Neutrophil (primary cell): ENCODE measurements at regions not wholly inside any gene's neighbourhood (a gene's known extent, or its start where the extent isn't known, plus 50 kb on each side); places are given as distances from the start of the nearest gene placed in this dataset.

Experiments
- H3K27ac ChIP-seq: fragments of 200-600 bp; sonication (generic); 2 replicates; pipeline ENCODE4 v1.5.1; 2016; ENCODE audit warnings: mild to moderate bottlenecking, moderate library complexity
- H3K27me3 ChIP-seq: fragments of 200-600 bp; sonication (generic); 2 replicates; pipeline ENCODE4 v1.6.0; 2016; ENCODE audit warnings: mild to moderate bottlenecking
- H3K36me3 ChIP-seq: fragments of 200-600 bp; sonication (generic); 2 replicates; pipeline ENCODE4 v1.5.1; 2017
- H3K4me1 ChIP-seq, 2 experiments: fragments of 200-600 bp in 1 of 2; sonication (generic) in 1 of 2; 1 replicate in 1 of 2; 2 replicates in 1 of 2; pipeline versions ENCODE4 v1.5.1 to v1.6.1; 2013 to 2016; ENCODE audit warnings: low read depth in 1 of 2, low read length in 1 of 2, mild to moderate bottlenecking in 1 of 2, moderate library complexity in 1 of 2; ENCODE audit not compliant: control insufficient read depth in 1 of 2, insufficient read depth in 1 of 2
- H3K4me3 ChIP-seq, 2 experiments: fragments of 200-600 bp in 1 of 2; sonication (generic) in 1 of 2; 1 replicate in 1 of 2; 2 replicates in 1 of 2; pipeline ENCODE4 v1.5.1; 2013 to 2016; ENCODE audit warnings: low read depth in 1 of 2, low read length in 1 of 2, mild to moderate bottlenecking in 1 of 2, moderate library complexity in 1 of 2
- H3K9me3 ChIP-seq: fragments of 200-600 bp; sonication (generic); 2 replicates; pipeline ENCODE4 v1.5.1; 2016
- CTCF ChIP-seq: fragments of 200-600 bp; sonication (generic); IDR thresholded peaks from 2 replicates; pipeline ENCODE4 v1.5.1; 2016; ENCODE audit warnings: antibody characterized with exemption

GRCh38 chr5:17069995-17070511, 134.0 kb upstream of the MYO10 start:
- H3K4me1 ChIP-seq: no peaks in the 10 kb centered on the region
- H3K27me3 ChIP-seq: no peaks in the 10 kb centered on the region
- no peaks in the 10 kb centered on the region for H3K36me3 ChIP-seq
- H3K27ac ChIP-seq: no peak overlapping the region
- no peaks in the 10 kb centered on the region for H3K9me3 ChIP-seq
- no peak for TF ChIP-seq CTCF
- no peak overlapping the region for H3K4me3 ChIP-seq

GRCh38 chr5:17070647-17071046, 134.6 kb upstream of the MYO10 start:
- Histone ChIP-seq H3K9me3 (no peaks in the 10 kb centered on the region), H3K4me1 (no peaks in the 10 kb centered on the region), H3K4me3 (no peak overlapping the region), H3K27me3 (no peaks in the 10 kb centered on the region), H3K36me3 (no peaks in the 10 kb centered on the region), H3K27ac (no peak overlapping the region)
- TF ChIP-seq CTCF: no peak

DNA sequence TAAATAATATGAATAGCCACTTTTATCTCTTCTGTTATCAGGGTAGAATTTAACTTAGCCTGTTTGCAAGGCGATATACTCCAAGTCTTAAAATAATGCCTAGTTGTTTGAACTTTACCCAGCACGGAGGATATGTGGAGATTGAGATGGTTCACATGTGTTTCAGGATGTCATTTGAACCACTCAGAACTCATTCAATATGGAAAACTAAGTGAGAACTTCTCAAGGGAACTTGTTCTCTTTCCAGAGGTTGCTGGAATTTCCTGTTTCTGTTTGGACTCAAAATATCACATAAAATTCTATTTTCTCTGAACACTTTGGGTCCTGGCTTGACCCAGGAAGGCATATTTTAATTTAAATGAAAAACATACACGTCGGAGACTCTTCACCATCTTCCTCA, 139.1 kb upstream of the MYO10 start:
- TF ChIP-seq CTCF: no peak
- H3K4me3 ChIP-seq: no peak overlapping the region
- H3K27me3 ChIP-seq: peaks cover 11% of the 10 kb centered on the region
- H3K27ac ChIP-seq: no peak overlapping the region
- no peaks in the 10 kb centered on the region for H3K9me3 ChIP-seq
- H3K36me3 ChIP-seq: no peaks in the 10 kb centered on the region
- no peaks in the 10 kb centered on the region for H3K4me1 ChIP-seq

DNA sequence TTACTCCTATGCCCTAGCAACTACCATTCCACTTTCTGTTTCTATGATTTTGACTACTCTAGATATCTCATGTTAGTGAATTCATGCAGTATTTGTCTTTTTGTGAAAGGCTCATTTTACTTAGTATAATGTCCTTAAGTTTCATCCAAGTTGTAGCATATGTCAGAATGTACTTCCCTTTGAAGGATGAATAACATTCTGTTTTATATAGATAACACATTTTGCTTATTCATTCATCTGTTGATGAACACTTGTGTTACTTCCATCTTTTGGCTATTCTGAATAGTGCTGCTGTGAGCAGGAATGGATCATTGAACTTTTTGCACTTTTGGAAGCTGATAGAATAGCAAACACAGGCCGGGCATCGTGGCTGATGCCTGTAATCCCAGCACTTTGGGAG, 140.2 kb upstream of the MYO10 start:
- TF ChIP-seq CTCF: no peak
- Histone ChIP-seq H3K9me3 (no peaks in the 10 kb centered on the region), H3K4me1 (no peaks in the 10 kb centered on the region), H3K36me3 (no peaks in the 10 kb centered on the region), H3K27ac (no peak overlapping the region), H3K4me3 (no peak overlapping the region), H3K27me3 (peaks cover 11% of the 10 kb centered on the region)

DNA sequence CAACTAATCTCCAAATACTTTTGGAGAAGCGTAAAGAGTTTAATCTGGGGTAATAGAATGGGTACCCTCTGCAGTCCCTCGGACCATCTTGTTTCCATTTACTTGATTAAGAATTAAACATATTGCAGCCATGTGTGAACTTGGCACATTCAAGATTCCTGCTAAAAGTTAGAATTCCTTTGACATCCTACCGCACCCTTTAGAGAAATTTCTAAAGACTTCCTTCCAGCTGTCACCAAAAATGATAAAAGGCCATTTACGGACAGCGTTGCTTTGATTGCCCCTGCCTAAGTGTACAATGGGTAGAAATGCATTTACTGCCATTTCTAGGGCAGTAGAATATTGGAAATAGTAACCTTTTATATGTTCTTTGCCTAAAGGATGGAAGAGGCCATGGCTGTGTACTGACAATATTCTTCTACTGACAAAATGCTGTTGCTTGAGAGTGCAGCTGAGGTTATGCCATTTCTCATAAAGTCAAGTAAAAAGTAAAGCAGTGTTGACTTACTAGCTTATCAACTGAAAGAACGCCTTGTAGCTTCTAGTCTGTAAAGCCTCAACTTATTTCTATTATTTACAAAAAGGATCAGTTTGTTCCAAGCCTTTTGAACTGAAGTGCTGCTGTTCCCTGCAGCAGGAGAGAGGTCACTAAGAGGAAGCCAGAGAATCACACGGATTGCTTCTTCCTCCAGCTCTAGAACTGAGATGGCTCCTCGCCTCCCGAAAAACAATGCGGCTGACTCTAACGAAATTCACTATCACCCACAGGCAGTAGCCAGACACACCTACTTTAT, 139.8 kb upstream of the BASP1 start:
- Histone ChIP-seq H3K4me3 (no peak overlapping the region), H3K4me1 (no peaks in the 10 kb centered on the region), H3K27me3 (peaks cover 11% of the 10 kb centered on the region), H3K36me3 (no peaks in the 10 kb centered on the region), H3K27ac (no peak overlapping the region), H3K9me3 (no peaks in the 10 kb centered on the region)
- no peak for TF ChIP-seq CTCF
